ENCODE measurements at regions not wholly inside any gene's neighbourhood (a gene's known extent, or its start where the extent isn't known, plus 50 kb on each side); places are given as distances from the start of the nearest gene placed in this dataset.
"Not testable (repeated sequence)": the region's sequence is repeated elsewhere in the genome, so short reads cannot be mapped to it uniquely, and the experiment has no call there.

- DNase-seq (ENCODE audit: low read depth in 4 of 4, low spot score in 3 of 4): no peak
Measured at GRCh38 chr2:187679454-187679853, 125.2 kb upstream of the TFPI start.

GRCh38 chr2:187684174-187684573 lies 129.9 kb upstream of the TFPI start:
- no peak for DNase-seq (ENCODE audit: low read depth in 4 of 4, low spot score in 3 of 4)

- DNase-seq (ENCODE audit: low read depth in 4 of 4, low spot score in 3 of 4): no peak
Measured at GRCh38 chr2:187686416-187687024, 132.3 kb upstream of the TFPI start.

- no peak for DNase-seq (ENCODE audit: low read depth in 4 of 4, low spot score in 3 of 4)
Measured at GRCh38 chr2:187687585-187687984, 133.3 kb upstream of the TFPI start.

GRCh38 chr2:187689372-187689771 lies 135.1 kb upstream of the TFPI start:
- no peak for DNase-seq (ENCODE audit: low read depth in 4 of 4, low spot score in 3 of 4)

GRCh38 chr2:187693923-187694322 lies 139.7 kb upstream of the TFPI start:
- DNase-seq (ENCODE audit: low read depth in 4 of 4, low spot score in 3 of 4): no peak

- not testable (repeated sequence) for DNase-seq (ENCODE audit: low read depth in 4 of 4, low spot score in 3 of 4)
Measured at GRCh38 chr2:187696644-187697043, 142.4 kb upstream of the TFPI start.

- no peak for DNase-seq (ENCODE audit: low read depth in 4 of 4, low spot score in 3 of 4)
Measured at GRCh38 chr2:187698374-187699110, 144.3 kb upstream of the TFPI start.

- DNase-seq (ENCODE audit: low read depth in 4 of 4, low spot score in 3 of 4): no peak
Measured at GRCh38 chr2:187702157-187702556, 147.9 kb upstream of the TFPI start.

GRCh38 chr2:187708272-187708671 lies 154.0 kb upstream of the TFPI start:
- DNase-seq (ENCODE audit: low read depth in 4 of 4, low spot score in 3 of 4): no peak

GRCh38 chr2:187709065-187709464 lies 154.8 kb upstream of the TFPI start:
- no peak for DNase-seq (ENCODE audit: low read depth in 4 of 4, low spot score in 3 of 4)

GRCh38 chr2:187710791-187711521 lies 156.7 kb upstream of the TFPI start:
- no peak for DNase-seq (ENCODE audit: low read depth in 4 of 4, low spot score in 3 of 4)

GRCh38 chr2:187715590-187715989 lies 161.4 kb upstream of the TFPI start:
- DNase-seq (ENCODE audit: low read depth in 4 of 4, low spot score in 3 of 4): no peak

- DNase-seq (ENCODE audit: low read depth in 4 of 4, low spot score in 3 of 4): no peak
Measured at GRCh38 chr2:187716301-187716700, 162.1 kb upstream of the TFPI start.

GRCh38 chr2:187718092-187718491 lies 163.9 kb upstream of the TFPI start:
- no peak for DNase-seq (ENCODE audit: low read depth in 4 of 4, low spot score in 3 of 4)

- DNase-seq (ENCODE audit: low read depth in 4 of 4, low spot score in 3 of 4): no peak
Measured at GRCh38 chr2:187719510-187719909, 165.3 kb upstream of the TFPI start.

GRCh38 chr2:187748958-187749357 lies 194.7 kb upstream of the TFPI start:
- no peak for DNase-seq (ENCODE audit: low read depth in 4 of 4, low spot score in 3 of 4)

GRCh38 chr2:187749804-187750431 lies 195.7 kb upstream of the TFPI start:
- DNase-seq (ENCODE audit: low read depth in 4 of 4, low spot score in 3 of 4): no peak

- DNase-seq (ENCODE audit: low read depth in 4 of 4, low spot score in 3 of 4): no peak
Measured at GRCh38 chr2:187768995-187769394, 214.8 kb upstream of the TFPI start.

GRCh38 chr2:187769437-187769836 lies 215.2 kb upstream of the TFPI start:
- DNase-seq (ENCODE audit: low read depth in 4 of 4, low spot score in 3 of 4): no peak

GRCh38 chr2:187774551-187775071 lies 220.4 kb upstream of the TFPI start:
- no peak for DNase-seq (ENCODE audit: low read depth in 4 of 4, low spot score in 3 of 4)

Data from left renal pelvis (tissue), 4 donors.